Heart left ventricle (tissue), 16 donors: ENCODE measurements at regions not wholly inside any gene's neighbourhood (a gene's known extent, or its start where the extent isn't known, plus 50 kb on each side); places are given as distances from the start of the nearest gene placed in this dataset.

ENCODE experiments used
- ATAC-seq, 4 donors: fragments of 200-7000 bp; cut with Tn5 transposase; one replicate each; pipeline ENCODE4 v1.9.1; 2020 to 2022; ENCODE audit warnings: moderate library complexity in 4 of 4, mild to moderate bottlenecking in 3 of 4, moderate number of reproducible peaks in 1 of 4
- DNase-seq, 5 donors: peaks; one replicate each; pipeline ENCODE4 v3.0.0-alpha.2; 2020
- H3K27ac ChIP-seq, 12 donors: fragments of 200-600 bp; sonication (generic) in 4 of 12; one replicate each; pipeline versions ENCODE4 v1.5.0 to v1.8.0; 2016 to 2022; ENCODE audit warnings: mild to moderate bottlenecking in 2 of 12
- H3K27me3 ChIP-seq, 9 donors: fragments of 200-600 bp; sonication (generic) in 2 of 9; one replicate each; pipeline versions ENCODE4 v1.5.1 to v1.8.0; 2016 to 2022; ENCODE audit warnings: mild to moderate bottlenecking in 3 of 9
- H3K36me3 ChIP-seq, 9 donors: fragments of 200-600 bp; sonication (generic) in 2 of 9; one replicate each; pipeline versions ENCODE4 v1.5.0 to v1.8.0; 2018 to 2022; ENCODE audit warnings: mild to moderate bottlenecking in 2 of 9
- H3K4me1 ChIP-seq, 12 donors: fragments of 200-600 bp; sonication (generic) in 4 of 12; one replicate each; pipeline versions ENCODE4 v1.5.0 to v1.8.0; 2016 to 2022; ENCODE audit warnings: mild to moderate bottlenecking in 3 of 12
- H3K4me3 ChIP-seq, 12 donors: fragments of 200-600 bp; sonication (generic) in 4 of 12; one replicate each; pipeline versions ENCODE4 v1.5.0 to v1.8.0; 2017 to 2022; ENCODE audit warnings: mild to moderate bottlenecking in 9 of 12, moderate library complexity in 4 of 12
- H3K9me3 ChIP-seq, 12 donors: fragments of 200-600 bp; sonication (generic) in 4 of 12; one replicate each; pipeline versions ENCODE4 v1.5.0 to v1.8.0; 2016 to 2022; ENCODE audit warnings: mild to moderate bottlenecking in 1 of 12
- CTCF ChIP-seq, 12 donors: fragments of 200-600 bp; sonication (generic) in 4 of 12; IDR thresholded peaks; one replicate each; pipeline versions ENCODE4 v1.5.0 to v1.8.0; 2018 to 2022; ENCODE audit warnings: antibody characterized with exemption in 12 of 12, mild to moderate bottlenecking in 5 of 12
- POLR2A ChIP-seq, 2 donors: fragments of 450-650 bp; IDR thresholded peaks; one replicate each; pipeline ENCODE4 v1.6.1; 2017; ENCODE audit warnings: antibody characterized with exemption in 2 of 2, mild to moderate bottlenecking in 2 of 2, moderate library complexity in 2 of 2
- WGBS, 4 donors: extraction: QIAGEN DNeasy Blood & Tissue Kit in 2 of 4; methylation state at CpG; one replicate each; pipeline versions ENCODE4 v1.1.5 to v1.1.7; 2013 to 2018; 5-methylcytosine and 5-hydroxymethylcytosine counted together
- intact Hi-C, 10 donors: fragments of 100-400 bp; cut with DNase I; formaldehyde crosslinking; loops; one replicate each; pipeline versions ENCODE4 v1.11.1 to v1.14.2; 2022
- donor health status: ischemic (EF 13 %, LVEDD 7.1; RV severe dilation, severe dysfunction).
- donor health status: healthy with polysubstance abuse.
- donor health status: DM: no; HTN: yes; CAD: no.
- donor health status: DM: no; HTN: no; CAD: no.
- donor health status: ischemic (EF 25% LVEDD 6.9; RV normal size, moderate dysfunction).
- donor health status: ischemic (EF 25% LVEDD 5.7; RV mildly dilated, moderate dysfunction).
- donor health status: healthy.
- donor health status: DM: yes; HTN: yes; CAD: no.
- donor health status: ischemic (EF 35%, LVEDD 5.7; RV mildly dilated, moderate dysfunction).
- donor health status: nonischemic (EF 11% LVEDD 7.7; RV severe dilation, severe dysfunction).
- donor health status: DM: yes; HTN: yes; CAD: no.
- donor health status: PGD.
- donor health status: ischemic (EF 29% LVEDD 5.4; RV normal size, mild dysfunction).
- donor health status: nonischemic (EF 23%, LVEDD 6.1; RV moderate dilation, normal function).

GRCh38 chr9:89757776-89758528, 153.1 kb downstream of the GADD45G start:
- no peak for DNase-seq
- Histone ChIP-seq H3K36me3 (no peaks in the 10 kb centered on the region), H3K9me3 (no peaks in the 10 kb centered on the region), H3K27ac (no peak overlapping the region), H3K4me1 (peaks cover 0 to 21% (median 8%) of the 10 kb centered on the region in 12 donors), H3K27me3 (no peaks in the 10 kb centered on the region), H3K4me3 (no peak overlapping the region)
- no peak for ATAC-seq
- WGBS, 4 donors, result 66 to 80% (median 77%) methylated on average over 12 of the region's 12 CpGs
- TF ChIP-seq CTCF (IDR thresholded peaks at IDR 0.05) (no peak), POLR2A (IDR thresholded peaks at IDR 0.05) (no peak)
- intact Hi-C loops, result loop anchor here in 6 of 10 donors (2.0 to 10.0 kb wide), 9 partner anchors 114 to 344 kb away; partner anchors contain the start of gene GADD45G (in 3 of the 6)

DNA sequence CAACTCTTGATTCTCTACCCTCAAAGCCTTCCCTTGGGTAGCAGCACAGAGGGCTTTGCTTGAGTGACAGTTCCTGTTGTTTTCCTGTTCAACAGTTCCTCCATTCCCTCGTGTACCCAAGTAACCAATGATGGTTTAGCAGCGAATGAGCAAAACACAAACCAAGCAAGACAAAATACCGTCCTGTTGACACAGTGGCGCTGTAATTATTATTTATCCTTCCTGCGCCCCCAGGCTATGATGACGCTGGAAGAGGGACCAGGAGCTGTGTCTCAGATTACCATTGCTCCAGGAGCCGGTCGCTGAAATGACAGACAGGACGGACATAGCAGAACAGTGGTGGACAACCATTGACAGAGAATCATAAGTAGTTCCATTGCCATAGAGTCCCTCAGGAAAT, 154.8 kb downstream of the GADD45G start:
- intact Hi-C loops, result loop anchor here in 6 of 10 donors (5.0 to 10.0 kb wide), 8 partner anchors 113 to 343 kb away; partner anchors contain the start of gene GADD45G (in 2 of the 6)
- H3K4me1 ChIP-seq, result peaks cover 0 to 21% (median 8%) of the 10 kb centered on the region in 12 donors
- ATAC-seq (no peak), DNase-seq (no peak)
- H3K27me3 ChIP-seq, result no peaks in the 10 kb centered on the region
- WGBS, 4 donors, result 66 to 89% (median 74%) methylated on average over 9 of the region's 9 CpGs
- TF ChIP-seq CTCF (IDR thresholded peaks at IDR 0.05) (no peak), POLR2A (IDR thresholded peaks at IDR 0.05) (no peak)
- no peaks in the 10 kb centered on the region for H3K9me3 ChIP-seq
- H3K36me3 ChIP-seq, result no peaks in the 10 kb centered on the region
- H3K4me3 ChIP-seq, result no peak overlapping the region
- no peak overlapping the region for H3K27ac ChIP-seq

- no peaks in the 10 kb centered on the region for H3K9me3 ChIP-seq
- ATAC-seq (no peak), DNase-seq (no peak)
- intact Hi-C loops, result no loop called here
- H3K4me1 ChIP-seq, result peaks cover 0 to 21% (median 8%) of the 10 kb centered on the region in 12 donors
- H3K4me3 ChIP-seq, result no peak overlapping the region
- H3K36me3 ChIP-seq, result no peaks in the 10 kb centered on the region
- whole genome bisulfite sequencing, 4 donors, result 96 to 99% (median 96%) methylated on average over 6 of the region's 6 CpGs
- no peak overlapping the region for H3K27ac ChIP-seq
- no peak for TF ChIP-seq POLR2A (IDR thresholded peaks at IDR 0.05)
- H3K27me3 ChIP-seq, result no peaks in the 10 kb centered on the region
Observed at GRCh38 chr9:89760123-89760522, 155.3 kb downstream of the GADD45G start.

GRCh38 chr9:89764217-89764616, 159.4 kb downstream of the GADD45G start:
- TF ChIP-seq CTCF (IDR thresholded peaks at IDR 0.05) (no peak), POLR2A (IDR thresholded peaks at IDR 0.05) (no peak)
- Histone ChIP-seq H3K4me3 (no peak overlapping the region), H3K4me1 (no peaks in the 10 kb centered on the region), H3K36me3 (no peaks in the 10 kb centered on the region), H3K27me3 (no peaks in the 10 kb centered on the region), H3K9me3 (no peaks in the 10 kb centered on the region), H3K27ac (no peak overlapping the region)
- DNase-seq (no peak), ATAC-seq (no peak)
- intact Hi-C loops, result no loop called here
- 84 to 93% (median 92%) methylated on average over 5 of the region's 5 CpGs for WGBS, 4 donors
